Mucosa of descending colon (tissue), 3 donors: ENCODE measurements at regions not wholly inside any gene's neighbourhood (a gene's known extent, or its start where the extent isn't known, plus 50 kb on each side); places are given as distances from the start of the nearest gene placed in this dataset.
"Not testable (repeated sequence)": the region's sequence is repeated elsewhere in the genome, so short reads cannot be mapped to it uniquely, and the experiment has no call there.

Experiments
- ATAC-seq: fragments of 200-7000 bp; cut with Tn5 transposase; one replicate; pipeline ENCODE4 v1.9.1; 2020; ENCODE audit warnings: mild to moderate bottlenecking, moderate library complexity
- DNase-seq, 3 donors: peaks; one replicate each; pipeline ENCODE4 v3.0.0-alpha.2; 2020
- H3K36me3 ChIP-seq: fragments of 200-600 bp; one replicate; pipeline ENCODE4 v1.8.0; 2021; ENCODE audit warnings: low read depth, mild to moderate bottlenecking
- H3K4me1 ChIP-seq: fragments of 200-600 bp; one replicate; pipeline ENCODE4 v1.8.0; 2021; ENCODE audit warnings: low read depth, mild to moderate bottlenecking
- H3K4me3 ChIP-seq: fragments of 200-600 bp; one replicate; pipeline ENCODE4 v1.8.0; 2021; ENCODE audit warnings: mild to moderate bottlenecking
- H3K9me3 ChIP-seq: fragments of 200-600 bp; one replicate; pipeline ENCODE4 v1.8.0; 2021; ENCODE audit warnings: mild to moderate bottlenecking
- CTCF ChIP-seq: fragments of 200-600 bp; IDR thresholded peaks from one replicate; pipeline ENCODE4 v1.8.0; 2022; ENCODE audit warnings: antibody characterized with exemption, mild to moderate bottlenecking
- intact Hi-C, 2 donors: fragments of 100-400 bp; cut with DNase I in 1 of 2; cut with micrococcal nuclease in 1 of 2; formaldehyde crosslinking; loops; one replicate each; pipeline versions ENCODE4 v1.11.0 to v1.11.1; 2022; cut with DNase I, micrococcal nuclease
- donor health status: DM: no; HTN: no; CAD: no; lungs with moderate emphysema.
- donor health status: DM: no; HTN: no; CAD: no.
- donor health status: DM: no; HTN: yes; CAD: no.

- no peaks in the 10 kb centered on the region for H3K9me3 ChIP-seq
- ATAC-seq (no peak), DNase-seq (no peak)
- no peaks in the 10 kb centered on the region for H3K4me1 ChIP-seq
- H3K36me3 ChIP-seq, result no peaks in the 10 kb centered on the region
- no peak overlapping the region for H3K4me3 ChIP-seq
- intact Hi-C loops, result no loop called here
- TF ChIP-seq CTCF, result no peak
Observed at GRCh38 chr12:128103152-128103551, 163.8 kb upstream of the TMEM132C start.

DNA sequence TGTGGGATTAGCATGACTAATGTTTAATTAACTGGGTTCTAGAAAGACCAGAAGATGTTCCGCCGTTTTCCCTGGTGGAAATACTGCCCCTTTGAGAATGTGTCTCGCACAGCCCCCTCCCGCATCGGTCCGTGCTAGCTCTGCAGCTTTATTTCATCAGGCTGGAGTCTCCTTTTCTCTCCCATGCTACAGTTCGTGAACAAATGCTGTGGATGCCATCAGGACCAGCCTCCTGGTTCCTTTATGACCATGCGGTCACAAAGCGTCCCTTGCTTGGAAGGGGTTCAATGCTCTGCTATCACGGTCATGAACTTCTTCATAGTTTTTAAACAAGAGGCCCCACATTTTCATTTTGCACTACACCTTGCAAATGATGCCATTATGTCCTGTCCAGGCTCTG, 157.7 kb upstream of the TMEM132C start:
- ATAC-seq, result no peak
- Histone ChIP-seq H3K36me3 (no peaks in the 10 kb centered on the region), H3K4me3 (no peak overlapping the region), H3K4me1 (no peaks in the 10 kb centered on the region), H3K9me3 (no peaks in the 10 kb centered on the region)
- no peak for TF ChIP-seq CTCF
- intact Hi-C loops, result no loop called here
- DNase-seq, result no peak

GRCh38 chr12:128109636-128110035, 157.3 kb upstream of the TMEM132C start:
- no peak for ATAC-seq
- no peak for TF ChIP-seq CTCF
- Histone ChIP-seq H3K4me1 (no peaks in the 10 kb centered on the region), H3K36me3 (no peaks in the 10 kb centered on the region), H3K9me3 (no peaks in the 10 kb centered on the region), H3K4me3 (no peak overlapping the region)
- intact Hi-C loops, result no loop called here
- DNase-seq, result no peak

DNA sequence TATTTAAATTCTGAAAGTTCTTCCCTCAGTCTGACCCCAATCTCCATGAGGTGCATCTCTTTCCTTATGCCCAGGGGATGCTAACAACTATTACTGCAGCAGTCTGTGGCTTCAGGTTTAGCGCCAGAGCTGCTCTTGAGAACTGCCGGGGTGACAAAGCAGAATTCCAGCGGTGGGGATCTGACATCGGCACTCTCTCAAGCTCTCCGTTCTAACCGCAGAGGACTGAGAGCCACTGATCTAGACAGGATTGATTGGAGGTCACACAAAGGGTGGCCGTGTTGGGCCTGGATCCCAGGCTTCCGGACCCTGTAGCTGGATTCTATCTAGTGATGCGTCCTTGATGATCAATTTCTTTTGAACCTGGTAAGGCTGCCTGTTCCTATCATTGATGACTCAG, 155.6 kb upstream of the TMEM132C start:
- no peaks in the 10 kb centered on the region for H3K36me3 ChIP-seq
- intact Hi-C loops, result no loop called here
- no peaks in the 10 kb centered on the region for H3K4me1 ChIP-seq
- ATAC-seq (no peak), DNase-seq (no peak)
- no peak overlapping the region for H3K4me3 ChIP-seq
- TF ChIP-seq CTCF, result no peak
- no peaks in the 10 kb centered on the region for H3K9me3 ChIP-seq

GRCh38 chr12:128111951-128112350, 155.0 kb upstream of the TMEM132C start:
- DNase-seq, result no peak
- no peaks in the 10 kb centered on the region for H3K9me3 ChIP-seq
- TF ChIP-seq CTCF, result no peak
- H3K4me3 ChIP-seq, result no peak overlapping the region
- intact Hi-C loops, result no loop called here
- H3K4me1 ChIP-seq, result no peaks in the 10 kb centered on the region
- no peaks in the 10 kb centered on the region for H3K36me3 ChIP-seq
- ATAC-seq, result no peak

GRCh38 chr12:128113250-128113649, 153.7 kb upstream of the TMEM132C start:
- intact Hi-C loops, ATAC-seq, H3K9me3 ChIP-seq, H3K4me1 ChIP-seq, H3K4me3 ChIP-seq, H3K36me3 ChIP-seq, DNase-seq: not testable (repeated sequence)
